Mesendoderm (in vitro differentiated cells): ENCODE measurements at regions not wholly inside any gene's neighbourhood (a gene's known extent, or its start where the extent isn't known, plus 50 kb on each side); places are given as distances from the start of the nearest gene placed in this dataset.

ENCODE experiments used
- DNase-seq: peaks from one replicate; pipeline ENCODE4 v3.0.0; 2013
- H2AK5ac ChIP-seq: 2 replicates; pipeline ENCODE4 v1.6.1; 2013; ENCODE audit warnings: low read length, inconsistent platforms
- H2BK120ac ChIP-seq: 2 replicates; pipeline ENCODE4 v1.6.1; 2013; ENCODE audit warnings: low read depth, mild to moderate bottlenecking, low read length, moderate library complexity, mixed read lengths
- H2BK15ac ChIP-seq: replicated peaks from 2 replicates; pipeline ENCODE4 v1.6.1; 2013; ENCODE audit warnings: low read depth, mild to moderate bottlenecking, moderate library complexity
- H2BK5ac ChIP-seq: 2 replicates; pipeline ENCODE4 v1.6.1; 2013; ENCODE audit warnings: low read length, inconsistent platforms
- H3K18ac ChIP-seq: 2 replicates; pipeline ENCODE4 v1.6.1; 2013; ENCODE audit warnings: mild to moderate bottlenecking, low read length, mixed read lengths
- H3K23ac ChIP-seq: one replicate; pipeline ENCODE4 v1.6.1; 2013; ENCODE audit warnings: low read length
- H3K27ac ChIP-seq: 2 replicates; pipeline ENCODE4 v1.5.1; 2013; ENCODE audit warnings: low read depth, mild to moderate bottlenecking, inconsistent platforms, low read length, moderate library complexity
- H3K27me3 ChIP-seq: 2 replicates; pipeline ENCODE4 v1.6.1; 2013; ENCODE audit warnings: low read length, control low read depth, mild to moderate bottlenecking, inconsistent platforms; ENCODE audit not compliant: insufficient read depth, poor library complexity
- H3K36me3 ChIP-seq: 2 replicates; pipeline ENCODE4 v1.6.1; 2013; ENCODE audit warnings: low read length, inconsistent platforms; ENCODE audit not compliant: control insufficient read depth, insufficient read depth
- H3K4ac ChIP-seq: one replicate; pipeline ENCODE4 v1.6.1; 2013; ENCODE audit warnings: low read depth, mild to moderate bottlenecking, low read length, moderate library complexity
- H3K4me1 ChIP-seq: 2 replicates; pipeline ENCODE4 v1.6.1; 2013; ENCODE audit warnings: low read depth, low read length, inconsistent platforms; ENCODE audit not compliant: control insufficient read depth
- H3K4me2 ChIP-seq: 2 replicates; pipeline ENCODE4 v1.6.1; 2013; ENCODE audit warnings: low read length
- H3K4me3 ChIP-seq: 2 replicates; pipeline ENCODE4 v1.5.1; 2013; ENCODE audit warnings: mild to moderate bottlenecking, low read length
- H3K56ac ChIP-seq: one replicate; pipeline ENCODE4 v1.6.1; 2013; ENCODE audit warnings: low read length
- H3K79me1 ChIP-seq: 2 replicates; pipeline ENCODE4 v1.6.1; 2013; ENCODE audit warnings: low read length, inconsistent platforms
- H3K79me2 ChIP-seq: 2 replicates; pipeline ENCODE4 v1.6.1; 2013; ENCODE audit warnings: mild to moderate bottlenecking, low read length; ENCODE audit not compliant: control insufficient read depth, insufficient read depth
- H3K9ac ChIP-seq: 2 replicates; pipeline ENCODE4 v1.6.1; 2013; ENCODE audit warnings: low read length, inconsistent platforms
- H4K5ac ChIP-seq: one replicate; pipeline ENCODE4 v1.6.1; 2013; ENCODE audit warnings: low read length
- H4K8ac ChIP-seq: one replicate; pipeline ENCODE4 v1.6.1; 2013; ENCODE audit warnings: low read depth, mild to moderate bottlenecking, control low read depth, low read length, moderate library complexity
- WGBS: extraction: QIAGEN DNeasy Blood & Tissue Kit; methylation state at CpG from one replicate; pipeline ENCODE4 v1.1.7; 2013; ENCODE audit warnings: low lambda C conversion rate, missing lambda C conversion rate; ENCODE audit not compliant: insufficient coverage; ENCODE audit errors: extremely low coverage; 5-methylcytosine and 5-hydroxymethylcytosine counted together

- Histone ChIP-seq H2BK5ac (no peak overlapping the region), H2AK5ac (no peak overlapping the region), H3K23ac (no peak overlapping the region), H2BK15ac (no peak overlapping the region), H3K27me3 (no peaks in the 10 kb centered on the region), H3K4me3 (no peak overlapping the region), H3K4me2 (no peak overlapping the region), H3K56ac (no peak overlapping the region), H3K79me1 (no peaks in the 10 kb centered on the region), H3K9ac (no peak overlapping the region), H3K18ac (no peak overlapping the region), H3K79me2 (no peaks in the 10 kb centered on the region), H3K27ac (no peak overlapping the region), H4K8ac (no peak overlapping the region), H2BK120ac (no peak overlapping the region), H3K4ac (no peak overlapping the region), H3K4me1 (no peaks in the 10 kb centered on the region), H3K36me3 (no peaks in the 10 kb centered on the region), H4K5ac (no peak overlapping the region)
- WGBS, result no CpG with 5 or more reads among the region's 3 CpGs
- no peak for DNase-seq
Observed at GRCh38 chr15:69624816-69625215, 172.2 kb downstream of the RPLP1 start.

- Histone ChIP-seq H3K27ac (no peak overlapping the region), H3K4me3 (no peak overlapping the region), H3K27me3 (no peaks in the 10 kb centered on the region), H2BK120ac (no peak overlapping the region), H3K79me1 (no peaks in the 10 kb centered on the region), H3K56ac (no peak overlapping the region), H3K23ac (no peak overlapping the region), H3K9ac (no peak overlapping the region), H2BK5ac (no peak overlapping the region), H3K36me3 (no peaks in the 10 kb centered on the region), H4K5ac (no peak overlapping the region), H2AK5ac (no peak overlapping the region), H3K4me1 (no peaks in the 10 kb centered on the region), H3K18ac (no peak overlapping the region), H3K4ac (no peak overlapping the region), H4K8ac (no peak overlapping the region), H3K79me2 (no peaks in the 10 kb centered on the region), H3K4me2 (no peak overlapping the region), H2BK15ac (no peak overlapping the region)
- DNase-seq, result no peak
- WGBS, result no CpG with 5 or more reads among the region's 2 CpGs
Observed at GRCh38 chr15:69625328-69625727, 172.7 kb downstream of the RPLP1 start.

GRCh38 chr15:69626095-69627066 is 173.8 kb downstream of the RPLP1 start:
- no peak for DNase-seq
- H3K4ac ChIP-seq, result no peak overlapping the region
- H3K27me3 ChIP-seq, result no peaks in the 10 kb centered on the region
- no peak overlapping the region for H3K27ac ChIP-seq
- H3K4me3 ChIP-seq, result no peak overlapping the region
- H2BK15ac ChIP-seq, result no peak overlapping the region
- no peaks in the 10 kb centered on the region for H3K79me2 ChIP-seq
- H2BK5ac ChIP-seq, result no peak overlapping the region
- H2BK120ac ChIP-seq, result no peak overlapping the region
- WGBS, result no CpG with 5 or more reads among the region's 11 CpGs
- H3K18ac ChIP-seq, result no peak overlapping the region
- no peaks in the 10 kb centered on the region for H3K36me3 ChIP-seq
- H3K9ac ChIP-seq, result no peak overlapping the region
- no peak overlapping the region for H3K56ac ChIP-seq
- H4K8ac ChIP-seq, result no peak overlapping the region
- no peak overlapping the region for H2AK5ac ChIP-seq
- H4K5ac ChIP-seq, result no peak overlapping the region
- H3K4me1 ChIP-seq, result no peaks in the 10 kb centered on the region
- H3K4me2 ChIP-seq, result no peak overlapping the region
- H3K79me1 ChIP-seq, result no peaks in the 10 kb centered on the region
- H3K23ac ChIP-seq, result no peak overlapping the region

GRCh38 chr15:69627548-69628158 is 175.0 kb downstream of the RPLP1 start:
- DNase-seq, result no peak
- Histone ChIP-seq H3K36me3 (no peaks in the 10 kb centered on the region), H4K5ac (no peak overlapping the region), H3K79me2 (no peaks in the 10 kb centered on the region), H3K4ac (no peak overlapping the region), H3K27me3 (no peaks in the 10 kb centered on the region), H3K4me3 (no peak overlapping the region), H2AK5ac (no peak overlapping the region), H2BK5ac (no peak overlapping the region), H3K18ac (no peak overlapping the region), H3K79me1 (no peaks in the 10 kb centered on the region), H3K23ac (no peak overlapping the region), H3K4me2 (no peak overlapping the region), H4K8ac (no peak overlapping the region), H3K4me1 (no peaks in the 10 kb centered on the region), H3K9ac (no peak overlapping the region), H2BK120ac (no peak overlapping the region), H2BK15ac (no peak overlapping the region), H3K27ac (no peak overlapping the region), H3K56ac (no peak overlapping the region)
- no CpG with 5 or more reads among the region's 5 CpGs for WGBS

- WGBS, result no CpG with 5 or more reads among the region's 12 CpGs
- Histone ChIP-seq H3K23ac (no peak overlapping the region), H3K27me3 (no peaks in the 10 kb centered on the region), H3K79me2 (no peaks in the 10 kb centered on the region), H2BK120ac (no peak overlapping the region), H3K36me3 (no peaks in the 10 kb centered on the region), H3K56ac (no peak overlapping the region), H3K18ac (no peak overlapping the region), H4K5ac (no peak overlapping the region), H3K27ac (no peak overlapping the region), H2BK15ac (no peak overlapping the region), H3K4me2 (no peak overlapping the region), H3K4me3 (no peak overlapping the region), H2AK5ac (no peak overlapping the region), H2BK5ac (no peak overlapping the region), H3K4me1 (no peaks in the 10 kb centered on the region), H4K8ac (no peak overlapping the region), H3K9ac (no peak overlapping the region), H3K4ac (no peak overlapping the region), H3K79me1 (no peaks in the 10 kb centered on the region)
- no peak for DNase-seq
Observed at GRCh38 chr15:69628256-69629093, 175.9 kb downstream of the RPLP1 start.
